ENCODE measurements at regions not wholly inside any gene's neighbourhood (a gene's known extent, or its start where the extent isn't known, plus 50 kb on each side); places are given as distances from the start of the nearest gene placed in this dataset.

GRCh38 chr10:14468023-14468441 lies 137.3 kb upstream of the FRMD4A start:
- DNase-seq (ENCODE audit: low spot score): no peak

GRCh38 chr10:14466257-14466656 lies 135.5 kb upstream of the FRMD4A start:
- no peak for DNase-seq (ENCODE audit: low spot score)

DNA sequence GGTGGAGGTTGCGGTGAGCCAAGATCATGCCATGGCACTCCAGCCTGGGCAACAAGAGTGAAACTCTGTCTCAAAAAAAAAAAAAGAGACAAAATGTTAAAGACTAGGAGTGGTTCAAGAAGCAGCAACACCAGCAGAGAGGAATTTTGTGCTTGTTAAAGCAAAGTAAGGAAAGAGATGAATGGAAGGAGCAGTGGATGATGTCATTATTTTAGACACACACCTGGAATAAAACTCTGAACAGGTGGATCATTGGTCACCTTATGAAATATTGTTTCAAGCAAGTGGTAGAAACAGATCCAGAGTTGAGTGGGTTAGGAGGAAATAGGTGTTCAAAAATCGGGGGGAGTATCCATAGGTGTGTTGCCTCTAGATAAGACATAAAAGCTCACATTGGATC lies 129.7 kb upstream of the FRMD4A start:
- DNase-seq (ENCODE audit: low spot score): no peak

- no peak for DNase-seq (ENCODE audit: low spot score)
These were observed 128.9 kb upstream of the FRMD4A start for GRCh38 chr10:14459665-14460064.

- DNase-seq (ENCODE audit: low spot score): no peak
These were observed 126.1 kb upstream of the FRMD4A start for GRCh38 chr10:14456870-14457266.

GRCh38 chr10:14456218-14456869 lies 125.6 kb upstream of the FRMD4A start:
- DNase-seq (ENCODE audit: low spot score): no peak

DNA sequence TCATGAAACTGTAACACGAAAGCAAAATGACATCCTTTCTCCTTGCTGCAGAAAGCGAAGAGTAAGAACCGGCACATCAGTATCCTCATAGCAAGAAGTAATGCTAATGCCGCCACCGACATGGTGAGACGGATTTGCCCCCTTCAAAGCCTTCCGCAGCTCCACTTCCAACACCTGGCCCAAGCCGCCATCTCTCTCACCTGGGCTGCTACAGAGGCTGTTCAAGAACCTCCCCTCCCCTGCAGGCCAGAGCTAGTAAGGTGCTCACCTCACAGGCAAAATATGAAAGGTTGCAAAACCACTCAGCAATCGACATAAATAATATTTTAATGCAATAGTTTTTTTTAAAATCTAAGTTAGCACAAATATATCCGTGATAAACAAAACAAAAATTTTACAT lies 123.9 kb upstream of the FRMD4A start:
- DNase-seq (ENCODE audit: low spot score): no peak

DNA sequence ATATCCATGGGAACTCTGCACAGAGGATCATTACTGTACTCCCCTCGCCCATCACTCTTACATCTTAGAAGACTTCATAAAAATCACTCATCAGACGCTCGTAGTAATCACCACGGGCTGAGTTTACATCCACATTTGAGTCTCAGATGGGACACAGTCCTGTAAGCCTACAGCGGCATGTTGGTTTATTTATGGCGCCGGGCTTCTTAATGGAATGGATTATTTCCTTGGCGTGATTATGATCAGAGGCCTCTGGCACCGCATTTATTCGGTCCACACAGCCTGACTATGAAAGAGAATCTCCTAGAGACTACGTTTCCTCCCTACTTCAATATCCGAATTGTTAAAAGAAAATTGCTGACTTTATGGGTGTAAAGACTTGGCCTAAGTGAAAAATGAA lies 123.5 kb upstream of the FRMD4A start:
- DNase-seq (ENCODE audit: low spot score): no peak

DNA sequence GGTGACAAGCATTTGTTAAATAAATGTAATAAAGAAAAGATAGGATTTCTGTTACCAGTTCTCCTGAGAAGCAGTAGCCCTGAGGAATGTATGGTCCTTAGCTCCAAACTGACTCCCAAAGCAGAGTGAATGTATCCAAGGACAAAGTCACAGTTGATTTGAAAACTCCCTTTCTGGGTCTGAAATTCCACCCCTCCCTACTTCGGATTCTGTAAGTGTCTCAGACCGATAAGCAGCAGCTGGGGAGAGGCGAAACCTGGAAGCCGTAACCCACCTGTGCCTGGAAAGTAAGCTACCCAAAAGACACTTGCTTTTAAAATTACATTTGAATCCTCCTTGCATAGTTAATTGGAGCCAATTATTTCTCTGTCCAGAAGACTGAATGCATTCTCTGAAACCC lies 122.9 kb upstream of the FRMD4A start:
- no peak for DNase-seq (ENCODE audit: low spot score)

- no peak for DNase-seq (ENCODE audit: low spot score)
These were observed 120.6 kb upstream of the FRMD4A start for GRCh38 chr10:14451341-14451740.

DNA sequence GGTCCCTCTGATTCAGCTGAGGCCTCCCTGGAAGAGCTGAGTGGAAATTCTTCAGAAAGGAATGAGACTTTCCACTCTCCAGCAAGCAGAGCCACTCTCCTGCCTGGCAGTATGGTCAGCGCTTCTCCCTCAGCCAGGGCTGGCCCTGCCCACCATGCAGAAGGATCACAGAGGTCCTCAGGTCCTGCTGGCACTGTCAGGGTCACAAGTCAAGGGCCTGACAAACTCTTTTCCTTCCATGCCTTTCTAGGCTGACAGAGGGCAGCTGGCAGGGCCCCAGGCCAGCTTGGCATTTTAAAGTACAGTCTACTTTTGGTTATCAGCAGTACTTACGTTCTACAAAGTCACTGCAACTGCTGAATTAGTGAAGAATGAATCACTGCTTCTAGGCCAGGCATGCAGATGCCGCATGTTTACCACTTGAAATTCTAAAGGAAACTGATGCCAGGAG lies 119.3 kb upstream of the FRMD4A start:
- DNase-seq (ENCODE audit: low spot score): no peak

- no peak for DNase-seq (ENCODE audit: low spot score)
These were observed 118.6 kb upstream of the FRMD4A start for GRCh38 chr10:14449293-14449815.

GRCh38 chr10:14448197-14448990 lies 117.7 kb upstream of the FRMD4A start:
- no peak for DNase-seq (ENCODE audit: low spot score)

GRCh38 chr10:14447094-14447839 lies 116.5 kb upstream of the FRMD4A start:
- DNase-seq (ENCODE audit: low spot score): no peak

DNA sequence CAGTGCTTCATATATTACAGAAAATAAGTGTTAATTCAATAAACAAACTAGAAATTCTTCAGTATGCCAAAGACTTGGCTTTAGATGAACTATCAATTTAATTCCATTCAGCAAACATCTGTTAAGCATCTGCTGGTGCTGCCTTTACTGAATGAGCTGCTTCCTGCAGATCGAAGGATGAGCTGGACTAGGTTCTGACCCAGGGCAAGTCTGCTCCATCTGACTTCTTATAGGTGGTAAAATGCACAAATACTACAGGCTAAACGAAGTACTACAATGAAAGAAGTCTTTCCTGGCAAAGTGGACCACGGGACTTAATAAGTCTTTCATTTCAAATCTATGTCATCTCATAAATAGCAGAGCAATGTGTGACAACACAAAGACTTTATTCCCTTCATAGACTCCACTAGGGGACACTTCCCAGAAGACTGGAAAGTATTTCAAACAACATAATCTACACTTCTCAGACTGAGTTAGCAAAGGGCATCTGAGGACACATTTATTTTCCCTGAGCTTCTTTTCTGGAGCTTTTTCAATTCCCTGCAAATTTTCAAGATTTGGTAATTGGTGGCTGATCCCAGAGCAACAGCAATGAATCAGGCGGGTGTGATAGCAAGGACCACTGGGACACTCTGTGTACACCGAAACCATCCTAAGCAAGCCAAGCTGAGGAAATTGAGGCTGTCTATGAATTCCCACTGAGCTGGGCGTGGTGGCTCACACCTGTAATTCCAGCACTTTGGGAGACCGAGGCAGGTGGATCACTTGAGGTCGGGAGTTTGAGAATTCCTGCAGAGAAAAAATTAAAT lies 108.9 kb upstream of the FRMD4A start:
- DNase-seq (ENCODE audit: low spot score): no peak

DNA sequence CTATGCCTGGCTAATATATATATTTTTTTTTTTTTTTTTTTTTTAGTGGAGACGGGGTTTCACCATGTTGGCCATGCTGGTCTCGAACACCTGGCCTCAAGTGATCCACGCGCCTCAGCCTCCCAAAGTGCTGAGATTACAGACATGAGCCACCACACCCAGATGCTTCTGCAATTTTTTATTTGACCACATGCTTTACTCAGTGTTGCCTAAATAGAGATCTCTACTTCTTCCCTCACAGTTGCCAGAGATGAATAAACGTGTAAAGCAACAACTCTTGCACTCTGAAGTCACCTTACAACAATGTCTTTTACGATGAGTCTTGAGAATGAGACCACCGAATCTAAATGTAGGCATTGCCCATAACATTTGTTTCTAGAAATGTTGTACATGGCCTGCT lies 107.9 kb upstream of the FRMD4A start:
- no peak for DNase-seq (ENCODE audit: low spot score)

GRCh38 chr10:14438057-14438456 lies 107.3 kb upstream of the FRMD4A start:
- no peak for DNase-seq (ENCODE audit: low spot score)

GRCh38 chr10:14435976-14436632 lies 105.4 kb upstream of the FRMD4A start:
- DNase-seq (ENCODE audit: low spot score): no peak

GRCh38 chr10:14433147-14433546 lies 102.4 kb upstream of the FRMD4A start:
- no peak for DNase-seq (ENCODE audit: low spot score)

DNA sequence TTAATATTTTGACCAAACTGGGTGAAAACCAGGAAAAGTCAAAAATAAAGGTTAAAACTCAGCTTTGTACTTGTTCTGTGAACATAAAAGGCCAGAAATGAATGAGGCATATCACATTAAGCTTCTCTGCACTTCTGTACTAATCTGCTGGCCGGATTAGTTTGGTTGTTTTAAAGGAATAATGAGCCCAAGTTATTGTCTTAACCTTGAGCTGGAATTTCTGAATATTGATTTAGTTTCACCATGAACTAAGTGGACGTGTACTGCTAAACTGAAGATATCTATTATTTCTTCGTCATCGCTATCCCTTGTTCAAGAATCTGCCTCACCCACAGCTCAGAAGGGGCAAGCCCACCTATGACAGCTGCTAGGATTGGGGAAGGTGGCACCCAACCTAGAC lies 101.1 kb upstream of the FRMD4A start:
- DNase-seq (ENCODE audit: low spot score): no peak
